ENCODE measurements at regions not wholly inside any gene's neighbourhood (a gene's known extent, or its start where the extent isn't known, plus 50 kb on each side); places are given as distances from the start of the nearest gene placed in this dataset.

- H4K8ac ChIP-seq (replicated peaks; ENCODE audit: insufficient read length, low read depth, low read length): no peak overlapping the region
- no peaks in the 10 kb centered on the region for H3K27me3 ChIP-seq (ENCODE audit: insufficient read depth, low read length)
- Mint-ChIP-seq H3K4me3 (no peak overlapping the region), H3K27ac (no peak overlapping the region), H3K36me3 (ENCODE audit: insufficient read depth in 1 of 3, low read depth in 3 of 3) (peaks cover 0 to 4% (median 0%) of the 10 kb centered on the region in 3 experiments; a peak in 1 of 7 replicates), H3K27me3 (ENCODE audit: low read depth) (no peaks in the 10 kb centered on the region), H3K4me1 (no peaks in the 10 kb centered on the region), H3K9me3 (peaks cover 28 to 63% of the 10 kb centered on the region in 2 experiments)
- H3K4ac ChIP-seq (ENCODE audit: low read depth, low read length): no peak overlapping the region
- DNase-seq: no peak
- TF ChIP-seq CTCF (conservative IDR thresholded peaks at IDR 0.05): no peak
- no peak overlapping the region for H2BK20ac ChIP-seq (ENCODE audit: low read depth, low read length, poor library complexity, severe bottlenecking)
- no peaks in the 10 kb centered on the region for H3K79me2 ChIP-seq (ENCODE audit: insufficient read depth, low read length)
- no peak overlapping the region for H2BK15ac ChIP-seq (ENCODE audit: low read depth, low read length)
- H3K23ac ChIP-seq (ENCODE audit: insufficient read length, low read depth, low read length): no peak overlapping the region
- no peak overlapping the region for H2BK5ac ChIP-seq (ENCODE audit: insufficient read length, low read length)
- no peak overlapping the region for H3K4me2 ChIP-seq (ENCODE audit: insufficient read depth, insufficient read length, low read length)
- H3K9me3 ChIP-seq (ENCODE audit: control insufficient read depth, low read depth, low read length): no peaks in the 10 kb centered on the region
- H3K23me2 ChIP-seq (ENCODE audit: insufficient read length, low read depth, low read length, poor library complexity, severe bottlenecking): no peaks in the 10 kb centered on the region
- H2BK12ac ChIP-seq (ENCODE audit: insufficient read length, low read depth, low read length): no peak overlapping the region
- H3T11ph ChIP-seq (ENCODE audit: low read length): no peak overlapping the region
- H3K79me1 ChIP-seq (ENCODE audit: insufficient read depth, low read depth, low read length, poor library complexity, severe bottlenecking): no peaks in the 10 kb centered on the region
- H4K20me1 ChIP-seq (ENCODE audit: control insufficient read depth, insufficient read depth, insufficient read length): no peaks in the 10 kb centered on the region
- H3K27ac ChIP-seq (ENCODE audit: insufficient read length, low read depth, low read length): no peak overlapping the region
- H3K56ac ChIP-seq (ENCODE audit: insufficient read length, low read depth, low read length): no peak overlapping the region
- H3K18ac ChIP-seq (ENCODE audit: insufficient read length, low read depth, low read length): no peak overlapping the region
- no peaks in the 10 kb centered on the region for H3K4me1 ChIP-seq (ENCODE audit: insufficient read depth, low read length)
- WGBS (ENCODE audit: extremely low coverage, insufficient read length, low lambda C conversion rate): no CpG with 5 or more reads among the region's 1 CpG
- H2BK120ac ChIP-seq (ENCODE audit: low read depth, low read length, poor library complexity, severe bottlenecking): no peak overlapping the region
- H4K91ac ChIP-seq (ENCODE audit: insufficient read length, low read depth, low read length): no peak overlapping the region
- H4K5ac ChIP-seq (ENCODE audit: insufficient read length, low read depth, low read length): no peak overlapping the region
- H3K14ac ChIP-seq (ENCODE audit: insufficient read depth, low read length): no peak overlapping the region
- no peak overlapping the region for H3K9ac ChIP-seq (ENCODE audit: extremely low read depth, insufficient read length, low read length)
- H2AFZ ChIP-seq (ENCODE audit: low read length): no peak overlapping the region
- H2AK5ac ChIP-seq (ENCODE audit: insufficient read length, low read length): no peak overlapping the region
Measured at GRCh38 chrX:127606590-127606989, 445.6 kb downstream of the ACTRT1 start.
